DND-41 (cell line): ENCODE measurements at regions not wholly inside any gene's neighbourhood (a gene's known extent, or its start where the extent isn't known, plus 50 kb on each side); places are given as distances from the start of the nearest gene placed in this dataset.

Experiments
- EZH2 ChIP-seq: IDR thresholded peaks from 3 replicates; pipeline ENCODE4 v1.6.1; 2012; ENCODE audit warnings: borderline replicate concordance, low read depth, mild to moderate bottlenecking, moderate library complexity, low read length, inconsistent platforms; ENCODE audit not compliant: severe bottlenecking
- TF ChIP-seq, protein P1 (sequence below): IDR thresholded peaks from 2 replicates; pipeline ENCODE4 v1.5.1; 2012; ENCODE audit warnings: borderline replicate concordance, low read length, moderate library complexity, mild to moderate bottlenecking; ENCODE audit not compliant: poor library complexity, severe bottlenecking; ENCODE audit errors: extremely low read depth

DNA sequence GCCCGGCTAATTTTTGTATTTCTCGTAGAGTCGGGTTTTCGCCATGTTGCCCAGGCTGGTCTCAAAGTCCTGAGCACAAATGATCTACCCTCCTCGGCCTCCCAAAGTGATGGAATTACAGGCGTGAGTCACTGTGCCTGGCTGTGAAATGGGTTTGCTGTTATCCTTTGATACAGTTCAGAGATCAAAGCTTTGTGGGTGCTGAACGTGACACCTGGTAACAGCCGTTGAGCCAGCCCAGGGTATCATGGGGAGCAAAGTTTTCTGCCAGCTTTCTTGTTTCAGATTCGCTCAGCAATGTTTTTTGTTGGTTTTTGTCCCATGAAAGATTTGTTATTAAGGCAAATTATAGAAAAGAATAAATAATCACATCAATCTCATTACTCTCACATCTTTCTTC, 68.9 kb upstream of the LPAR1 start:
- TF ChIP-seq, protein P1, sequence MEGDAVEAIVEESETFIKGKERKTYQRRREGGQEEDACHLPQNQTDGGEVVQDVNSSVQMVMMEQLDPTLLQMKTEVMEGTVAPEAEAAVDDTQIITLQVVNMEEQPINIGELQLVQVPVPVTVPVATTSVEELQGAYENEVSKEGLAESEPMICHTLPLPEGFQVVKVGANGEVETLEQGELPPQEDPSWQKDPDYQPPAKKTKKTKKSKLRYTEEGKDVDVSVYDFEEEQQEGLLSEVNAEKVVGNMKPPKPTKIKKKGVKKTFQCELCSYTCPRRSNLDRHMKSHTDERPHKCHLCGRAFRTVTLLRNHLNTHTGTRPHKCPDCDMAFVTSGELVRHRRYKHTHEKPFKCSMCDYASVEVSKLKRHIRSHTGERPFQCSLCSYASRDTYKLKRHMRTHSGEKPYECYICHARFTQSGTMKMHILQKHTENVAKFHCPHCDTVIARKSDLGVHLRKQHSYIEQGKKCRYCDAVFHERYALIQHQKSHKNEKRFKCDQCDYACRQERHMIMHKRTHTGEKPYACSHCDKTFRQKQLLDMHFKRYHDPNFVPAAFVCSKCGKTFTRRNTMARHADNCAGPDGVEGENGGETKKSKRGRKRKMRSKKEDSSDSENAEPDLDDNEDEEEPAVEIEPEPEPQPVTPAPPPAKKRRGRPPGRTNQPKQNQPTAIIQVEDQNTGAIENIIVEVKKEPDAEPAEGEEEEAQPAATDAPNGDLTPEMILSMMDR, result no peak
- TF ChIP-seq EZH2, result no peak
